ENCODE measurements at regions not wholly inside any gene's neighbourhood (a gene's known extent, or its start where the extent isn't known, plus 50 kb on each side); places are given as distances from the start of the nearest gene placed in this dataset.

DNA sequence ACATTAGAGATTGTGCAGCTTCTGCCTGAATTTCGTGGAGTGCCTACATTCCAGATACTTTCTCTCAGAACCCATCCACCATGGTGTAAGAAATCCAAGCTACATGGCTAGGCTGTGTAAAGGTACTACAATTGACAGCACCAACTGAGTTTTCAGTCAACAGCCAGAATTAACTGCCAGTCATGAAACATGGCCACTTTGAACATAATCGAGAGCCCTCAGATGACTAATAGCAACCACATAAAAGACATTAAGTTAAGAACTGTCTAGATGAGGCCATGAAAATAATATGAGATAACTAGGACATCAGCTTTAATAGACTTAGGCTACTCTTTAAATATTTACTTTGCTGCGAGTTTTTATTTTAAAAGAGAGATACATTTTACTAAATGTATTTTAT is 1106.8 kb upstream of the LRRTM3 start:
- FAIRE-seq (no peak), ATAC-seq (no peak), DNase-seq (ENCODE audit: low spot score) (no peak)
- Histone ChIP-seq H3K27ac (ENCODE audit: extremely low read length, insufficient read depth, low read length) (no peak overlapping the region), H3K9ac (ENCODE audit: insufficient read depth, low read depth, low read length) (no peak overlapping the region), H4K20me1 (ENCODE audit: insufficient read depth, low read length) (no peaks in the 10 kb centered on the region), H2AFZ (ENCODE audit: low read length) (no peak overlapping the region), H3K79me2 (ENCODE audit: insufficient read depth, low read length) (no peaks in the 10 kb centered on the region), H3K4me1 (ENCODE audit: insufficient read depth, low read length) (no peaks in the 10 kb centered on the region), H3K4me2 (ENCODE audit: low read depth, low read length) (no peak overlapping the region), H3K9me3 (ENCODE audit: low read length) (no peaks in the 10 kb centered on the region), H3K27me3 (ENCODE audit: control insufficient read depth in 1 of 2, insufficient read depth in 2 of 2, low read length in 2 of 2) (no peaks in the 10 kb centered on the region), H3K4me3 (replicated peaks in 1 of 3; ENCODE audit: insufficient read depth in 1 of 3, low read depth in 2 of 3, low read length in 3 of 3) (no peak overlapping the region), H3K36me3 (replicated peaks in 1 of 2; ENCODE audit: control insufficient read depth in 1 of 2, insufficient read depth in 2 of 2, low read length in 2 of 2) (no peaks in the 10 kb centered on the region)
- WGBS (ENCODE audit: low lambda C conversion rate) = 1% methylated on average over 3 of the region's 3 CpGs
- ChIA-PET POLR2A (no interaction called here), CTCF (ENCODE audit: low intra/inter-chr PET ratio, low total read pairs) (no interaction called here)
- no TSS peak for BruUV-seq (replicated peaks)
- in situ Hi-C loops (cut with HindIII; ENCODE audit: extremely low pct_ligation_motif_present, low pct_unique_long_range_greater_than_20kb) (no loop called here), intact Hi-C loops (cut with micrococcal nuclease; ENCODE audit: unreplicated experiment) (no loop called here)
- TF ChIP-seq RXRA (CRISPR knock-in tag; IDR thresholded peaks at IDR 0.05) (no peak), HOXA7 (CRISPR knock-in tag; IDR thresholded peaks at IDR 0.05) (no peak), ETV5 (CRISPR knock-in tag; IDR thresholded peaks at IDR 0.05; ENCODE audit: borderline replicate concordance) (no peak), TFDP2 (CRISPR knock-in tag; IDR thresholded peaks at IDR 0.05) (no peak), MBD4 (IDR thresholded peaks at IDR 0.05; ENCODE audit: borderline replicate concordance, low read length) (no peak), ZHX1 (CRISPR knock-in tag; IDR thresholded peaks at IDR 0.05; ENCODE audit: low read depth) (no peak), ZNF343 (CRISPR knock-in tag; IDR thresholded peaks at IDR 0.05) (no peak), SKIL (CRISPR knock-in tag; IDR thresholded peaks at IDR 0.05; ENCODE audit: borderline replicate concordance) (no peak), GZF1 (CRISPR knock-in tag; IDR thresholded peaks at IDR 0.05) (no peak), KAT8 (CRISPR knock-in tag; IDR thresholded peaks at IDR 0.05) (no peak), KDM4B (CRISPR knock-in tag; IDR thresholded peaks at IDR 0.05) (no peak), IKZF4 (CRISPR knock-in tag; IDR thresholded peaks at IDR 0.05; ENCODE audit: borderline replicate concordance, low read depth, not compliant biosample characterization) (no peak), JUNB (CRISPR knock-in tag; IDR thresholded peaks at IDR 0.05; ENCODE audit: borderline replicate concordance) (no peak), HNRNPK (IDR thresholded peaks at IDR 0.05; ENCODE audit: low read depth, low read length, poor library complexity, severe bottlenecking) (no peak)
- TF ChIP-seq, protein P1, sequence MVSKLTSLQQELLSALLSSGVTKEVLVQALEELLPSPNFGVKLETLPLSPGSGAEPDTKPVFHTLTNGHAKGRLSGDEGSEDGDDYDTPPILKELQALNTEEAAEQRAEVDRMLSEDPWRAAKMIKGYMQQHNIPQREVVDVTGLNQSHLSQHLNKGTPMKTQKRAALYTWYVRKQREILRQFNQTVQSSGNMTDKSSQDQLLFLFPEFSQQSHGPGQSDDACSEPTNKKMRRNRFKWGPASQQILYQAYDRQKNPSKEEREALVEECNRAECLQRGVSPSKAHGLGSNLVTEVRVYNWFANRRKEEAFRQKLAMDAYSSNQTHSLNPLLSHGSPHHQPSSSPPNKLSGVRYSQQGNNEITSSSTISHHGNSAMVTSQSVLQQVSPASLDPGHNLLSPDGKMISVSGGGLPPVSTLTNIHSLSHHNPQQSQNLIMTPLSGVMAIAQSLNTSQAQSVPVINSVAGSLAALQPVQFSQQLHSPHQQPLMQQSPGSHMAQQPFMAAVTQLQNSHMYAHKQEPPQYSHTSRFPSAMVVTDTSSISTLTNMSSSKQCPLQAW (CRISPR knock-in tag; IDR thresholded peaks at IDR 0.05) = no peak
- TF ChIP-seq, protein P2, sequence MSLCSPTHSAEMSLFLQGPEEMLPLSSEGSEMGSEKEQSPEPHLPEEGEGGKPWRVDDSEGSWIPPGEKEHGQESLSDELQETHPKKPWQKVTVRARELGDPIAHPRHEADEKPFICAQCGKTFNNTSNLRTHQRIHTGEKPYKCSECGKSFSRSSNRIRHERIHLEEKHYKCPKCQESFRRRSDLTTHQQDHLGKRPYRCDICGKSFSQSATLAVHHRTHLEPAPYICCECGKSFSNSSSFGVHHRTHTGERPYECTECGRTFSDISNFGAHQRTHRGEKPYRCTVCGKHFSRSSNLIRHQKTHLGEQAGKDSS (CRISPR knock-in tag; IDR thresholded peaks at IDR 0.05; ENCODE audit: borderline replicate concordance, low read depth) = no peak
- TF ChIP-seq, protein P3, sequence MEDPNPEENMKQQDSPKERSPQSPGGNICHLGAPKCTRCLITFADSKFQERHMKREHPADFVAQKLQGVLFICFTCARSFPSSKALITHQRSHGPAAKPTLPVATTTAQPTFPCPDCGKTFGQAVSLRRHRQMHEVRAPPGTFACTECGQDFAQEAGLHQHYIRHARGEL (CRISPR knock-in tag; IDR thresholded peaks at IDR 0.05) = no peak

Measured in HepG2 (cell line).